ENCODE measurements at regions not wholly inside any gene's neighbourhood (a gene's known extent, or its start where the extent isn't known, plus 50 kb on each side); places are given as distances from the start of the nearest gene placed in this dataset.
"Not testable (repeated sequence)": the region's sequence is repeated elsewhere in the genome, so short reads cannot be mapped to it uniquely, and the experiment has no call there.

- Histone ChIP-seq H3K4me1 (ENCODE audit: control insufficient read depth, insufficient read depth, low read length) (no peaks in the 10 kb centered on the region), H3K4me3 (ENCODE audit: insufficient read depth, low read depth, low read length) (no peak overlapping the region), H3K9me3 (ENCODE audit: control insufficient read depth, low read length) (no peaks in the 10 kb centered on the region), H3K36me3 (ENCODE audit: control insufficient read depth, insufficient read depth, low read length) (no peaks in the 10 kb centered on the region), H3K27me3 (ENCODE audit: control insufficient read depth, insufficient read depth, low read length, poor library complexity, severe bottlenecking) (no peaks in the 10 kb centered on the region), H3K27ac (ENCODE audit: insufficient read depth, low read depth, low read length, poor library complexity, severe bottlenecking) (no peak overlapping the region)
- 100% methylated on average over 1 of the region's 3 CpGs; no CpG with 5 or more reads in 1 of the 2 experiments for WGBS, 2 experiments
These were observed 1154.6 kb downstream of the BRINP3 start for GRCh38 chr1:189323091-189323490.

DNA sequence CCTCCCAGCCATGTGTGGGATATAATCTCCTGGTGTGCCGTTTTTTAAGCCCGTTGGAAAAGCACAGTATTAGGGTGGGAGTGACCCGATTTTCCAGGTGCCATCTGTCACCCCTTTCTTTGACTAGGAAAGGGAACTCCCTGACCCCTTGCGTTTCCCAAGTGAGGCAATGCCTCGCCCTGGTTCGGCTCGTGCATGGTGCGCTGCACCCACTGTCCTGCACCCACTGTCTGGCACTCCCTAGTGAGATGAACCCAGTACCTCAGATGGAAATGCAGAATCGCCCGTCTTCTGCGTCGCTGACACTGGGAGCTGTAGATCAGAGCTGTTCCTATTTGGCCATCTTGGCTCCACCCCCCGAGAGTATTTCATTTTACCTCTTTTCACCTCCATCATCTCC, 1146.6 kb downstream of the BRINP3 start:
- H3K4me1 ChIP-seq (ENCODE audit: control insufficient read depth, insufficient read depth, low read length); H3K9me3 ChIP-seq (ENCODE audit: control insufficient read depth, low read length); H3K27ac ChIP-seq (ENCODE audit: insufficient read depth, low read depth, low read length, poor library complexity, severe bottlenecking); H3K36me3 ChIP-seq (ENCODE audit: control insufficient read depth, insufficient read depth, low read length); H3K27me3 ChIP-seq (ENCODE audit: control insufficient read depth, insufficient read depth, low read length, poor library complexity, severe bottlenecking); H3K4me3 ChIP-seq (ENCODE audit: insufficient read depth, low read depth, low read length): not testable (repeated sequence)
- 86 to 88% methylated on average over 12 to 13 of the region's 13 CpGs for WGBS, 2 experiments

GRCh38 chr1:189336115-189337100, 1141.3 kb downstream of the BRINP3 start:
- no peaks in the 10 kb centered on the region for H3K36me3 ChIP-seq (ENCODE audit: control insufficient read depth, insufficient read depth, low read length)
- H3K4me1 ChIP-seq (ENCODE audit: control insufficient read depth, insufficient read depth, low read length): no peaks in the 10 kb centered on the region
- H3K27ac ChIP-seq (ENCODE audit: insufficient read depth, low read depth, low read length, poor library complexity, severe bottlenecking): no peak overlapping the region
- no peaks in the 10 kb centered on the region for H3K9me3 ChIP-seq (ENCODE audit: control insufficient read depth, low read length)
- H3K4me3 ChIP-seq (ENCODE audit: insufficient read depth, low read depth, low read length): no peak overlapping the region
- WGBS, 2 experiments: 92 to 95% methylated on average over 17 of the region's 17 CpGs
- no peaks in the 10 kb centered on the region for H3K27me3 ChIP-seq (ENCODE audit: control insufficient read depth, insufficient read depth, low read length, poor library complexity, severe bottlenecking)

DNA sequence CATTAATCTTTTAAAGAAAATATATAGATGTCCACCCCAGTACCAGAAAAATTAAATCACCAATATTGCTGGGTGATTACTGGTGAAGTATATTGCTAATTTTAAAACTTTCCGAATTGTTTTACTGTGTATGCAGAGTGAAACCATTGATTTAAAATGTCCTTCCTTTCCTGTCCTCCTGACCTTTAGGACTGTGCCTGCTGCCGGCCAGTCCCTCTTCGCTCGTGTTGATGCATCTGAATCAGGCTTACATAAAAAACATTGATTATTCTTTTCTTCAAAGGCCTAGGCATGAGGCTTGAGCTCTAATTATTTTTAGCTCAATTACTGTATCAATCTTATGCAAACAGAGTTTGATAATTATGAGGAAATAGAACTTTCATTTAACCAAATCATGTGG, 1128.1 kb downstream of the BRINP3 start:
- H3K9me3 ChIP-seq (ENCODE audit: control insufficient read depth, low read length): no peaks in the 10 kb centered on the region
- H3K27ac ChIP-seq (ENCODE audit: insufficient read depth, low read depth, low read length, poor library complexity, severe bottlenecking): no peak overlapping the region
- no peaks in the 10 kb centered on the region for H3K4me1 ChIP-seq (ENCODE audit: control insufficient read depth, insufficient read depth, low read length)
- WGBS, 2 experiments: 85 to 88% methylated on average over 4 of the region's 4 CpGs
- H3K36me3 ChIP-seq (ENCODE audit: control insufficient read depth, insufficient read depth, low read length): no peaks in the 10 kb centered on the region
- H3K4me3 ChIP-seq (ENCODE audit: insufficient read depth, low read depth, low read length): no peak overlapping the region
- no peaks in the 10 kb centered on the region for H3K27me3 ChIP-seq (ENCODE audit: control insufficient read depth, insufficient read depth, low read length, poor library complexity, severe bottlenecking)

GRCh38 chr1:189350983-189351616, 1126.6 kb downstream of the BRINP3 start:
- WGBS, 2 experiments: 94% methylated on average over 1 to 3 of the region's 3 CpGs
- Histone ChIP-seq H3K4me3 (ENCODE audit: insufficient read depth, low read depth, low read length) (no peak overlapping the region), H3K4me1 (ENCODE audit: control insufficient read depth, insufficient read depth, low read length) (no peaks in the 10 kb centered on the region), H3K9me3 (ENCODE audit: control insufficient read depth, low read length) (no peaks in the 10 kb centered on the region), H3K27me3 (ENCODE audit: control insufficient read depth, insufficient read depth, low read length, poor library complexity, severe bottlenecking) (no peaks in the 10 kb centered on the region), H3K27ac (ENCODE audit: insufficient read depth, low read depth, low read length, poor library complexity, severe bottlenecking) (no peak overlapping the region), H3K36me3 (ENCODE audit: control insufficient read depth, insufficient read depth, low read length) (no peaks in the 10 kb centered on the region)

GRCh38 chr1:189351960-189352359, 1125.7 kb downstream of the BRINP3 start:
- H3K9me3 ChIP-seq (ENCODE audit: control insufficient read depth, low read length): no peaks in the 10 kb centered on the region
- no peaks in the 10 kb centered on the region for H3K36me3 ChIP-seq (ENCODE audit: control insufficient read depth, insufficient read depth, low read length)
- WGBS, 2 experiments: 55 to 68% methylated on average over 1 of the region's 1 CpG

GRCh38 chr1:189356206-189356605, 1121.5 kb downstream of the BRINP3 start:
- Histone ChIP-seq H3K27ac (ENCODE audit: insufficient read depth, low read depth, low read length, poor library complexity, severe bottlenecking) (no peak overlapping the region), H3K4me3 (ENCODE audit: insufficient read depth, low read depth, low read length) (no peak overlapping the region), H3K9me3 (ENCODE audit: control insufficient read depth, low read length) (no peaks in the 10 kb centered on the region), H3K36me3 (ENCODE audit: control insufficient read depth, insufficient read depth, low read length) (no peaks in the 10 kb centered on the region), H3K27me3 (ENCODE audit: control insufficient read depth, insufficient read depth, low read length, poor library complexity, severe bottlenecking) (no peaks in the 10 kb centered on the region), H3K4me1 (ENCODE audit: control insufficient read depth, insufficient read depth, low read length) (no peaks in the 10 kb centered on the region)

More at GRCh38 chr1:189351960-189352359, 1125.7 kb downstream of the BRINP3 start:
- H3K4me1 ChIP-seq (ENCODE audit: control insufficient read depth, insufficient read depth, low read length): no peaks in the 10 kb centered on the region
- no peak overlapping the region for H3K4me3 ChIP-seq (ENCODE audit: insufficient read depth, low read depth, low read length)
- no peaks in the 10 kb centered on the region for H3K27me3 ChIP-seq (ENCODE audit: control insufficient read depth, insufficient read depth, low read length, poor library complexity, severe bottlenecking)
- no peak overlapping the region for H3K27ac ChIP-seq (ENCODE audit: insufficient read depth, low read depth, low read length, poor library complexity, severe bottlenecking)

- Histone ChIP-seq H3K4me3 (ENCODE audit: insufficient read depth, low read depth, low read length) (no peak overlapping the region), H3K9me3 (ENCODE audit: control insufficient read depth, low read length) (no peaks in the 10 kb centered on the region), H3K36me3 (ENCODE audit: control insufficient read depth, insufficient read depth, low read length) (no peaks in the 10 kb centered on the region), H3K27ac (ENCODE audit: insufficient read depth, low read depth, low read length, poor library complexity, severe bottlenecking) (no peak overlapping the region), H3K27me3 (ENCODE audit: control insufficient read depth, insufficient read depth, low read length, poor library complexity, severe bottlenecking) (no peaks in the 10 kb centered on the region), H3K4me1 (ENCODE audit: control insufficient read depth, insufficient read depth, low read length) (no peaks in the 10 kb centered on the region)
- 100% methylated on average over 1 of the region's 1 CpG for WGBS, 2 experiments
These were observed 1120.3 kb downstream of the BRINP3 start for GRCh38 chr1:189357317-189357716.

DNA sequence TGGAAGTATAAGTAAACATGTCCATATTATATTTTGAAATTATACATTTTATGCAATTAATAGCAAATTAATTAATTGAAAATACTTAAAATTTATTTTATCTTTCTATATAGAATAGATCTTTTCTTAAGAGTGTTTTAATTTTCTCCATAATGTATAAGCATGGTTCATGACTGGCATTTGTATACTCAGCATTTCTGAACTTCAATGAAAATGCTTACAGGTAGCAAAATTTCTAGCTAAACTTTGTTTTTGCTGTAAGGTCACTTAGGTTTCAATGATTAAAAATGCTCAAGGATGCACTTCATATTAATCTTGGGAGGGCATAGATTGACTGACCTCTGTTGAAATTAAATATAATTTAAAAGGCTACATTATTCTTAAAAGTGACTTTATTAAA, 1108.1 kb downstream of the BRINP3 start:
- Histone ChIP-seq H3K4me3 (ENCODE audit: insufficient read depth, low read depth, low read length) (no peak overlapping the region), H3K36me3 (ENCODE audit: control insufficient read depth, insufficient read depth, low read length) (no peaks in the 10 kb centered on the region), H3K27ac (ENCODE audit: insufficient read depth, low read depth, low read length, poor library complexity, severe bottlenecking) (no peak overlapping the region), H3K9me3 (ENCODE audit: control insufficient read depth, low read length) (no peaks in the 10 kb centered on the region), H3K4me1 (ENCODE audit: control insufficient read depth, insufficient read depth, low read length) (no peaks in the 10 kb centered on the region), H3K27me3 (ENCODE audit: control insufficient read depth, insufficient read depth, low read length, poor library complexity, severe bottlenecking) (no peaks in the 10 kb centered on the region)

GRCh38 chr1:189374816-189375215, 1102.8 kb downstream of the BRINP3 start:
- H3K27me3 ChIP-seq (ENCODE audit: control insufficient read depth, insufficient read depth, low read length, poor library complexity, severe bottlenecking): no peaks in the 10 kb centered on the region
- H3K4me3 ChIP-seq (ENCODE audit: insufficient read depth, low read depth, low read length): no peak overlapping the region
- no peaks in the 10 kb centered on the region for H3K4me1 ChIP-seq (ENCODE audit: control insufficient read depth, insufficient read depth, low read length)
- 92 to 95% methylated on average over 3 of the region's 3 CpGs for WGBS, 2 experiments
- no peaks in the 10 kb centered on the region for H3K9me3 ChIP-seq (ENCODE audit: control insufficient read depth, low read length)
- no peak overlapping the region for H3K27ac ChIP-seq (ENCODE audit: insufficient read depth, low read depth, low read length, poor library complexity, severe bottlenecking)
- no peaks in the 10 kb centered on the region for H3K36me3 ChIP-seq (ENCODE audit: control insufficient read depth, insufficient read depth, low read length)
